Transverse colon (tissue), 4 donors: ENCODE measurements at regions not wholly inside any gene's neighbourhood (a gene's known extent, or its start where the extent isn't known, plus 50 kb on each side); places are given as distances from the start of the nearest gene placed in this dataset.
"Not testable (repeated sequence)": the region's sequence is repeated elsewhere in the genome, so short reads cannot be mapped to it uniquely, and the experiment has no call there.

Source experiments
- DNase-seq: peaks from one replicate; pipeline ENCODE4 v3.0.0-alpha.2; 2019
- H3K27ac ChIP-seq, 4 donors: fragments of 200-600 bp; sonication (generic); 2 replicates each; pipeline ENCODE4 v1.5.1; 2016 to 2018; ENCODE audit warnings: inconsistent platforms in 4 of 4
- H3K27me3 ChIP-seq: fragments of 200-600 bp; sonication (generic); 2 replicates; pipeline ENCODE4 v1.5.1; 2017; ENCODE audit warnings: inconsistent platforms
- H3K36me3 ChIP-seq, 4 donors: fragments of 200-600 bp; sonication (generic); 2 replicates each; pipeline ENCODE4 v1.5.1; 2017 to 2019; ENCODE audit warnings: inconsistent platforms in 4 of 4
- H3K4me1 ChIP-seq, 4 donors: fragments of 200-600 bp; sonication (generic); 2 replicates each; pipeline ENCODE4 v1.5.1; 2017 to 2020; ENCODE audit warnings: inconsistent platforms in 4 of 4
- H3K4me3 ChIP-seq, 4 donors: fragments of 200-600 bp; sonication (generic); 1 replicate in 1 of 4; 2 replicates in 3 of 4; pipeline versions ENCODE4 v1.5.1 to v1.6.1; 2017 to 2019; ENCODE audit warnings: inconsistent platforms in 4 of 4
- H3K9me3 ChIP-seq, 2 donors: fragments of 200-600 bp; sonication (generic); 2 replicates each; pipeline ENCODE4 v1.5.1; 2017 to 2019; ENCODE audit warnings: inconsistent platforms in 2 of 2
- EP300 ChIP-seq: sonication (generic); formaldehyde crosslinking; IDR thresholded peaks from one replicate; pipeline ENCODE4 v1.6.1; 2017; ENCODE audit warnings: antibody characterized with exemption, low read depth
- POLR2A ChIP-seq: fragments of 450-650 bp; IDR thresholded peaks from one replicate; pipeline ENCODE4 v1.6.1; 2016; ENCODE audit warnings: antibody characterized with exemption, mild to moderate bottlenecking, moderate library complexity
- POLR2AphosphoS5 ChIP-seq, 3 donors: sonication (generic); formaldehyde crosslinking; IDR thresholded peaks; one replicate each; pipeline ENCODE4 v1.6.1; 2016; ENCODE audit warnings: antibody characterized with exemption in 3 of 3
- WGBS, 2 donors: methylation state at CpG; one replicate each; pipeline ENCODE4 v1.1.5; 2018; ENCODE audit warnings: low coverage in 1 of 2; 5-methylcytosine and 5-hydroxymethylcytosine counted together
- in situ Hi-C, 4 donors: fragments of 200-750 bp; cut with MboI; loops; one replicate each; pipeline versions ENCODE4 v1.15.0 to v1.15.1; 2017; ENCODE audit warnings: low sequenced_read_pairs in 3 of 4, low pct_ligation_motif_present in 1 of 4, low pct_unique_long_range_greater_than_20kb in 1 of 4
- intact Hi-C: fragments of 100-400 bp; cut with DNase I; formaldehyde crosslinking; loops from one replicate; pipeline ENCODE4 v1.15.1; 2023; ENCODE audit warnings: low total_unique reads
- TF ChIP-seq, protein P1 (sequence below), 5 experiments: fragments of 200-600 bp in 3 of 5; fragments of 450-650 bp in 2 of 5; sonication (generic) in 3 of 5; IDR thresholded peaks; 1 replicate in 2 of 5; 2 replicates in 3 of 5; pipeline ENCODE4 v1.5.1; 2016 to 2017; ENCODE audit warnings: antibody characterized with exemption in 5 of 5, inconsistent platforms in 3 of 5, mild to moderate bottlenecking in 2 of 5, moderate library complexity in 1 of 5

DNA sequence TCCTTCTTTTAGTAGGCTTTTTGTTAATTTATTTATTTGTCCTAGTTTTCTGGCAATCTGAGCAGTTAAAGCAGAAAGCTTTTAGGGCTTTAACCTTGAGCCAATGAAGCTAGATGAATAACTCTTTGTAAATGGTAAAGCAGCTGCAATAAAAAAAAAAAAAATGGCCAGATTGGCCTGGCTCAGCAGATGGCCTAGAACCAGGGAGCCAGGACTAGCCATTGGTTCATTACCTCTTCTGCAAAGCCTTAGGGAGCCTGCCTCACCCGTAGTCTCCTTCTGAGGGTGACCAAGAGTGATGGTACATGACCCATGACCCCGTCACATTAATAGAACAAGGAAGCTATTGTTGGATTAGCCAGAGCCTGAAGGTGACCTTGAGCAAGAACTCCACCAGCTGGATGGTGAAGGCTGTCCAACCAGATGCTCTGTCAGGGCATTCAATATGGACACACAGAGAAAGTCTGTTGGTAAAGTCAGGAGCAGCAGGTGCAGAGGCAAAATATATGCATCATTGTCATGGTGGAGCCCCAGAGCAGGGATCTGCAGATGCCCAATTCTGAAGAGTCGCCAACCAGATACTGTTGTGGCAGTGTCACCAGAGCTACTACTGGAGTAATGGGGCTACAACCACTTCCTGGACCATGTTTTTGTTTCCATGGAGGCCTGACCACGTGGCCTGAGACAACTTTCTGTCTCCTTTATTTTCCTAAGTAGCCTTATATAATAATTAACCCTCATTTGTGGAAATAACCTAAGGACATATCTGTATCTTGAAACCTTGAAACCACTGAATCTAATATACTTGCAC is 100.7 kb downstream of the MTX3 start:
- Histone ChIP-seq H3K9me3 (no peaks in the 10 kb centered on the region), H3K27me3 (no peaks in the 10 kb centered on the region), H3K4me3 (no peak overlapping the region), H3K36me3 (no peaks in the 10 kb centered on the region), H3K4me1 (no peaks in the 10 kb centered on the region), H3K27ac (no peak overlapping the region)
- no peak for DNase-seq
- WGBS, 2 donors: 55 to 63% methylated on average over 3 to 4 of the region's 4 CpGs
- intact Hi-C loops (no loop called here), in situ Hi-C loops (no loop called here)
- TF ChIP-seq POLR2A (no peak), POLR2AphosphoS5 (IDR thresholded peaks at IDR 0.05) (no peak), EP300 (no peak)
- TF ChIP-seq, protein P1, sequence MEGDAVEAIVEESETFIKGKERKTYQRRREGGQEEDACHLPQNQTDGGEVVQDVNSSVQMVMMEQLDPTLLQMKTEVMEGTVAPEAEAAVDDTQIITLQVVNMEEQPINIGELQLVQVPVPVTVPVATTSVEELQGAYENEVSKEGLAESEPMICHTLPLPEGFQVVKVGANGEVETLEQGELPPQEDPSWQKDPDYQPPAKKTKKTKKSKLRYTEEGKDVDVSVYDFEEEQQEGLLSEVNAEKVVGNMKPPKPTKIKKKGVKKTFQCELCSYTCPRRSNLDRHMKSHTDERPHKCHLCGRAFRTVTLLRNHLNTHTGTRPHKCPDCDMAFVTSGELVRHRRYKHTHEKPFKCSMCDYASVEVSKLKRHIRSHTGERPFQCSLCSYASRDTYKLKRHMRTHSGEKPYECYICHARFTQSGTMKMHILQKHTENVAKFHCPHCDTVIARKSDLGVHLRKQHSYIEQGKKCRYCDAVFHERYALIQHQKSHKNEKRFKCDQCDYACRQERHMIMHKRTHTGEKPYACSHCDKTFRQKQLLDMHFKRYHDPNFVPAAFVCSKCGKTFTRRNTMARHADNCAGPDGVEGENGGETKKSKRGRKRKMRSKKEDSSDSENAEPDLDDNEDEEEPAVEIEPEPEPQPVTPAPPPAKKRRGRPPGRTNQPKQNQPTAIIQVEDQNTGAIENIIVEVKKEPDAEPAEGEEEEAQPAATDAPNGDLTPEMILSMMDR (IDR thresholded peaks at IDR 0.05): no peak

DNA sequence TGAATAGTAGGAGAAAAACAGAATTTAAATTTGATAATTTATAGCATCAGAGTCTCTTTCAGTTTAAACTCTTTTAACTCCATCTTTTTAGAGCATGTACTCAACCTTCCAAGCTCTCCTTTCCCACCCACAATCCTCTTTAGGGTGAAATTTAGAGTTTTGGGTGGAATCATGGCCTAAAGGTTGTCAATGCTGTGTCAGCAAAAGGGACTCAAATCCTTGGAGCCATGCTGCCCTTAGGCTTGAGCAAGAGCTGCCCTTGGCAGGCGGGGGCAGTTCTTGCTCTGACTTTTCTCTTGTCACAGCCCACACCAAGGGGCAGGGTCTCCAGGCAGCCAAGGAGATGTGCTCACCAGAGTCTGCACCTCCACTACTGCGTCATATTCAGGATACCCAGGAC is 102.4 kb downstream of the MTX3 start:
- intact Hi-C loops: no loop called here
- H3K36me3 ChIP-seq: no peaks in the 10 kb centered on the region
- no peak for TF ChIP-seq POLR2AphosphoS5 (IDR thresholded peaks at IDR 0.05)
- no peak for TF ChIP-seq POLR2A
- TF ChIP-seq EP300: no peak
- TF ChIP-seq, protein P1 (IDR thresholded peaks at IDR 0.05): no peak
- H3K4me3 ChIP-seq: no peak overlapping the region
- in situ Hi-C loops: no loop called here
- H3K4me1 ChIP-seq: no peaks in the 10 kb centered on the region
- WGBS, 2 donors: 93% methylated on average over 2 of the region's 2 CpGs; no CpG with 5 or more reads in 1 of the 2 donors
- H3K9me3 ChIP-seq: no peaks in the 10 kb centered on the region
- no peaks in the 10 kb centered on the region for H3K27me3 ChIP-seq
- no peak overlapping the region for H3K27ac ChIP-seq
- no peak for DNase-seq

DNA sequence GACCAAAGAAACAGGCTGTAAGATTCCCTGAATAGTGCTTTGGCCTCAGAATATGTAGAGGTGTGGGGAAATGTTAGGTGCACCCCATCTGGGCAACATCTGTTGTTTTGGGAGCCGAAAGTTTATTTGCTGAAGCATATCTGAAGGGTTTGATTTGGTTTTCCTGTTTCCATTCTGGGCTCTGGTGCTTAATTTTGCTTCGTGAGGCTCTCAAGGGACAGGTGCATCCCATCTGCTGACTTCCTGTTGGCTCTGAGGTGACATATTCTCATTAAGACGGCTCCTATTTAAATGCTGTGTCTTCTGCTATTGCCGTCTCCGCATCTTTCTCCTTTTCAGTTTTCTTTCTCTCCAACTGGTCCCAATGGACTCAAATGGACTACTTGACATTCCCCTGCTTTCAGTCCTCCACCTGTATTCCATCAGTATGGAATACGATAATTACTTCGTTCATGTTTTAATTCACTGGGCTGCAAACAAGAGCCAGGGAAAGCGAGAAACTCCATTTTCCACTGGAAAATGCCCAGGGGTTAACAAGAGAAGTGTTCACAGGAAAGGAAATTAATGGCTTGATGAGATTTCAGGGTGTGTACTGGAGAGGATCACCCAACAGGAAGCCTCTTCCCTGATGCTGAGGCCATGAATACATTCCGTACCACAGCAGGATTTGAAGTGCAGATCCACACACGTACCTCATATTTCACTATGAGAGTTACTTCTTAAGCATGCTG is 104.0 kb downstream of the MTX3 start:
- in situ Hi-C loops: no loop called here
- intact Hi-C loops: no loop called here
- H3K4me1 ChIP-seq: no peaks in the 10 kb centered on the region
- no peaks in the 10 kb centered on the region for H3K36me3 ChIP-seq
- H3K27ac ChIP-seq: no peak overlapping the region
- no peaks in the 10 kb centered on the region for H3K27me3 ChIP-seq
- no peak overlapping the region for H3K4me3 ChIP-seq
- TF ChIP-seq, protein P1 (IDR thresholded peaks at IDR 0.05): no peak
- TF ChIP-seq EP300 (no peak), POLR2A (no peak), POLR2AphosphoS5 (IDR thresholded peaks at IDR 0.05) (no peak)
- DNase-seq: no peak
- no peaks in the 10 kb centered on the region for H3K9me3 ChIP-seq
- 63 to 90% methylated on average over 2 to 10 of the region's 10 CpGs for WGBS, 2 donors

DNA sequence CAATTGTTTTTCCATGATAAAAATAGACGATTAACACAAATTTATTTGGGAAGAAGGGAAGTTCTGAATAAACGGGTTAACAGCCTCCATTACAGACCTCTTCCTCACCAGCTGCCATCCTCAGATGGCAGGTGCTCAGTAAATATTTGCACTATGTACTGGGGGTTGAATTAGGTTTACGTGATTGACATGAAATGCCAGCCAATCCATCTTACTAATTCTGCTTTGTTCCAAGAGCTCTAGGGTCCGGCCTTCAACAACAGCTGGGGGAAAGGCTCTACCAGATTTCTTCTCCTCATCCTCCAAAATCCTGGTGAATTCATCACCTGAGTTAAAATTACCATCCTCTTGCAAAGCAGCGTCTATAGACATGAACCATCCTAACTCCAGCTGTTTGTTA is 104.6 kb downstream of the MTX3 start:
- in situ Hi-C loops: no loop called here
- H3K4me1 ChIP-seq: no peaks in the 10 kb centered on the region
- no peak for TF ChIP-seq POLR2AphosphoS5 (IDR thresholded peaks at IDR 0.05)
- TF ChIP-seq POLR2A: no peak
- no peak for TF ChIP-seq EP300
- TF ChIP-seq, protein P1 (IDR thresholded peaks at IDR 0.05): no peak
- H3K36me3 ChIP-seq: no peaks in the 10 kb centered on the region
- H3K27ac ChIP-seq: no peak overlapping the region
- intact Hi-C loops: no loop called here
- no peak overlapping the region for H3K4me3 ChIP-seq
- DNase-seq: no peak
- WGBS, 2 donors: 48% methylated on average over 5 of the region's 5 CpGs; no CpG with 5 or more reads in 1 of the 2 donors
- H3K27me3 ChIP-seq: no peaks in the 10 kb centered on the region
- H3K9me3 ChIP-seq: no peaks in the 10 kb centered on the region

DNA sequence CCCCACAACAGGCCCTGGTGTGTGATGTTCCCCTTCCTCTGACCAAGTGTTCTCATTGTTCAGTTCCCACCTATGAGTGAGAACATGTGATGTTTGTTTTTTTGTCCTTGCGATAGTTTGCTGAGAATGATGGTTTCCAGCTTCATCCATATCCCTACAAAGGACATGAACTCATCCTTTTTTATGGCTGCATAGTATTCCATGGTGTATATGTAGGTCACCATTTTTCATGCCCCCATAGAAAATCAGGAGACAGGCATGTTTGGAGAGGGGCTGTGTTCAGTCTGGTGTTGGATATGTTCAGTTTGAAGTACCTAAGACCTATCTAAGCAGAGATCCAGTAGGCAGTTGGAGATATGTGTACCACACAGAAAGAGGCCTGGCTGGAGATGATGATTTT is 111.2 kb downstream of the MTX3 start:
- H3K36me3 ChIP-seq, in situ Hi-C loops: not testable (repeated sequence)

More for the DNA sequence above, 111.2 kb downstream of the MTX3 start:
- H3K27ac ChIP-seq, H3K9me3 ChIP-seq, intact Hi-C loops, H3K27me3 ChIP-seq, DNase-seq, H3K4me1 ChIP-seq, H3K4me3 ChIP-seq: not testable (repeated sequence)
- 100% methylated on average over 1 of the region's 1 CpG; no CpG with 5 or more reads in 1 of the 2 donors for WGBS, 2 donors
